ENCODE measurements at regions not wholly inside any gene's neighbourhood (a gene's known extent, or its start where the extent isn't known, plus 50 kb on each side); places are given as distances from the start of the nearest gene placed in this dataset.

DNA sequence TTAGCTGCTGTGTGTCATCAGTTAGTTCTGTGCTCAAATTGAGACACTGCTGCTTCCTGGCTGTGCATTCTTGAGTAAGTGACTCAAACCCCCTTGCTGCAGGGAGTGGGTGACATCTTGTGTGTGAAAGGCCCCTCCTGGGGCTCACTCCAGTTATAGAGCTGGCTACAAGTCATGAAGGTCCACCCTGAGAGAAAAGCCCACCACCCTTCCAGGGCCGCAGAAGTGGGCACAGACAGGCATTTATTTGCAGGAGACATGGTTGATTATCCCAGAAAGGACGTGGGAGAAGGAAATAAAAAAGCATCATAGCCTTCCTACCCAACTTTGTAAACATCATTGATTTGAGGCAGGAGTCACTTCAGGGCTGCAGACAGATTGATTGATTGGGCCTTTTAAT lies 550.6 kb downstream of the MATN1 start:
- no peak overlapping the region for H3K4me3 ChIP-seq
- DNase-seq (ENCODE audit: low read depth in 1 of 2, low spot score in 1 of 2): no peak
- no peak overlapping the region for H3K27ac ChIP-seq
- H3K4me1 ChIP-seq: no peaks in the 10 kb centered on the region
- ATAC-seq: no peak
- POLR2A ChIA-PET: no interaction called here
- CTCF ChIA-PET: no interaction called here
- FAIRE-seq: no peak
- 26% methylated on average over 2 of the region's 2 CpGs for WGBS (ENCODE audit: missing lambda C conversion rate)
- no peak overlapping the region for H3K4me2 ChIP-seq
- H3K9me3 ChIP-seq: no peaks in the 10 kb centered on the region
- TF ChIP-seq, protein P1, sequence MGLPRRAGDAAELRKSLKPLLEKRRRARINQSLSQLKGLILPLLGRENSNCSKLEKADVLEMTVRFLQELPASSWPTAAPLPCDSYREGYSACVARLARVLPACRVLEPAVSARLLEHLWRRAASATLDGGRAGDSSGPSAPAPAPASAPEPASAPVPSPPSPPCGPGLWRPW (IDR thresholded peaks at IDR 0.05): no peak
- TF ChIP-seq, protein P2, sequence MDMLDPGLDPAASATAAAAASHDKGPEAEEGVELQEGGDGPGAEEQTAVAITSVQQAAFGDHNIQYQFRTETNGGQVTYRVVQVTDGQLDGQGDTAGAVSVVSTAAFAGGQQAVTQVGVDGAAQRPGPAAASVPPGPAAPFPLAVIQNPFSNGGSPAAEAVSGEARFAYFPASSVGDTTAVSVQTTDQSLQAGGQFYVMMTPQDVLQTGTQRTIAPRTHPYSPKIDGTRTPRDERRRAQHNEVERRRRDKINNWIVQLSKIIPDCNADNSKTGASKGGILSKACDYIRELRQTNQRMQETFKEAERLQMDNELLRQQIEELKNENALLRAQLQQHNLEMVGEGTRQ (IDR thresholded peaks at IDR 0.05): no peak
- no peak for TF ChIP-seq MAFK (IDR thresholded peaks at IDR 0.05; ENCODE audit: partially characterized antibody)
- TF ChIP-seq KDM1A (IDR thresholded peaks at IDR 0.05; ENCODE audit: low read depth): no peak
- TF ChIP-seq, protein P3, sequence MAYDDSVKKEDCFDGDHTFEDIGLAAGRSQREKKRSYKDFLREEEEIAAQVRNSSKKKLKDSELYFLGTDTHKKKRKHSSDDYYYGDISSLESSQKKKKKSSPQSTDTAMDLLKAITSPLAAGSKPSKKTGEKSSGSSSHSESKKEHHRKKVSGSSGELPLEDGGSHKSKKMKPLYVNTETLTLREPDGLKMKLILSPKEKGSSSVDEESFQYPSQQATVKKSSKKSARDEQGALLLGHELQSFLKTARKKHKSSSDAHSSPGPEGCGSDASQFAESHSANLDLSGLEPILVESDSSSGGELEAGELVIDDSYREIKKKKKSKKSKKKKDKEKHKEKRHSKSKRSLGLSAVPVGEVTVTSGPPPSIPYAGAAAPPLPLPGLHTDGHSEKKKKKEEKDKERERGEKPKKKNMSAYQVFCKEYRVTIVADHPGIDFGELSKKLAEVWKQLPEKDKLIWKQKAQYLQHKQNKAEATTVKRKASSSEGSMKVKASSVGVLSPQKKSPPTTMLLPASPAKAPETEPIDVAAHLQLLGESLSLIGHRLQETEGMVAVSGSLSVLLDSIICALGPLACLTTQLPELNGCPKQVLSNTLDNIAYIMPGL (CRISPR knock-in tag; IDR thresholded peaks at IDR 0.05; ENCODE audit: borderline replicate concordance): no peak
- TF ChIP-seq EHMT2 (IDR thresholded peaks at IDR 0.05; ENCODE audit: low read depth): no peak

DNA sequence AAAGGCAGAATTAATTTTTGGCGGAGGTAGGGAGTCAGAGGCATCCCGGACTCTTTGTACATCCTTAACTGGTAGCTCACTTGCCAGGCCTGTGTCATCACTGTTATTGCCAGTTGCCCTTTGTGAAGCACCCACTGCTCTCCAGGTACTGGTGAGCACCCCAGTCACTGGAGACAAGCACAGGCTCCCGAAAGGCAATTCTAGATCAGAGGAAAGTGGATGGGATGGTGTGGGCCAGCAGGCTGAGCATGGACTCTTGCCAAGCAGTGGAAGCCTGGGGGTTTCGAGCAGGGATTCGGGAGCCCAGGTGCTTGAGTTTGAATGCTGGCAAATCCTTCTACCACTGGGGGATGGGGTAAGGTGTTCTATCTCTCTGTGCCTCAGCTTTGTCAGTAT lies 551.1 kb downstream of the MATN1 start:
- Histone ChIP-seq H3K9me3 (no peaks in the 10 kb centered on the region), H3K4me2 (no peak overlapping the region), H3K4me1 (no peaks in the 10 kb centered on the region), H3K4me3 (no peak overlapping the region), H3K27ac (no peak overlapping the region)
- ChIA-PET POLR2A (no interaction called here), CTCF (no interaction called here)
- WGBS (ENCODE audit: missing lambda C conversion rate): 30% methylated on average over 2 of the region's 5 CpGs
- FAIRE-seq (no peak), DNase-seq (ENCODE audit: low read depth in 1 of 2, low spot score in 1 of 2) (no peak), ATAC-seq (no peak)
- TF ChIP-seq EHMT2 (IDR thresholded peaks at IDR 0.05; ENCODE audit: low read depth) (no peak), RCOR1 (IDR thresholded peaks at IDR 0.05; ENCODE audit: low read depth, low read length) (no peak), EHF (CRISPR knock-in tag; IDR thresholded peaks at IDR 0.05) (no peak), FOSB (CRISPR knock-in tag; IDR thresholded peaks at IDR 0.05) (no peak), GATA3 (IDR thresholded peaks at IDR 0.05; ENCODE audit: borderline replicate concordance) (no peak), MYC (IDR thresholded peaks at IDR 0.05; ENCODE audit: borderline replicate concordance, low read length) (no peak), ESRRA (IDR thresholded peaks at IDR 0.05; ENCODE audit: borderline replicate concordance, low read length) (no peak), MAFK (IDR thresholded peaks at IDR 0.05; ENCODE audit: partially characterized antibody) (no peak), SMC3 (IDR thresholded peaks at IDR 0.05) (no peak), RFX5 (IDR thresholded peaks at IDR 0.05) (no peak), CBX8 (IDR thresholded peaks at IDR 0.05) (no peak), TP53 (CRISPR knock-in tag; IDR thresholded peaks at IDR 0.05) (no peak), RAD21 (conservative IDR thresholded peaks at IDR 0.05 in 1 of 2, IDR thresholded peaks at IDR 0.05 in 1 of 2) (no peak)
- TF ChIP-seq, protein P2 (IDR thresholded peaks at IDR 0.05): no peak
- TF ChIP-seq, protein P4, sequence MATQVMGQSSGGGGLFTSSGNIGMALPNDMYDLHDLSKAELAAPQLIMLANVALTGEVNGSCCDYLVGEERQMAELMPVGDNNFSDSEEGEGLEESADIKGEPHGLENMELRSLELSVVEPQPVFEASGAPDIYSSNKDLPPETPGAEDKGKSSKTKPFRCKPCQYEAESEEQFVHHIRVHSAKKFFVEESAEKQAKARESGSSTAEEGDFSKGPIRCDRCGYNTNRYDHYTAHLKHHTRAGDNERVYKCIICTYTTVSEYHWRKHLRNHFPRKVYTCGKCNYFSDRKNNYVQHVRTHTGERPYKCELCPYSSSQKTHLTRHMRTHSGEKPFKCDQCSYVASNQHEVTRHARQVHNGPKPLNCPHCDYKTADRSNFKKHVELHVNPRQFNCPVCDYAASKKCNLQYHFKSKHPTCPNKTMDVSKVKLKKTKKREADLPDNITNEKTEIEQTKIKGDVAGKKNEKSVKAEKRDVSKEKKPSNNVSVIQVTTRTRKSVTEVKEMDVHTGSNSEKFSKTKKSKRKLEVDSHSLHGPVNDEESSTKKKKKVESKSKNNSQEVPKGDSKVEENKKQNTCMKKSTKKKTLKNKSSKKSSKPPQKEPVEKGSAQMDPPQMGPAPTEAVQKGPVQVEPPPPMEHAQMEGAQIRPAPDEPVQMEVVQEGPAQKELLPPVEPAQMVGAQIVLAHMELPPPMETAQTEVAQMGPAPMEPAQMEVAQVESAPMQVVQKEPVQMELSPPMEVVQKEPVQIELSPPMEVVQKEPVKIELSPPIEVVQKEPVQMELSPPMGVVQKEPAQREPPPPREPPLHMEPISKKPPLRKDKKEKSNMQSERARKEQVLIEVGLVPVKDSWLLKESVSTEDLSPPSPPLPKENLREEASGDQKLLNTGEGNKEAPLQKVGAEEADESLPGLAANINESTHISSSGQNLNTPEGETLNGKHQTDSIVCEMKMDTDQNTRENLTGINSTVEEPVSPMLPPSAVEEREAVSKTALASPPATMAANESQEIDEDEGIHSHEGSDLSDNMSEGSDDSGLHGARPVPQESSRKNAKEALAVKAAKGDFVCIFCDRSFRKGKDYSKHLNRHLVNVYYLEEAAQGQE (IDR thresholded peaks at IDR 0.05): no peak
- TF ChIP-seq, protein P5, sequence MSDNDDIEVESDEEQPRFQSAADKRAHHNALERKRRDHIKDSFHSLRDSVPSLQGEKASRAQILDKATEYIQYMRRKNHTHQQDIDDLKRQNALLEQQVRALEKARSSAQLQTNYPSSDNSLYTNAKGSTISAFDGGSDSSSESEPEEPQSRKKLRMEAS (IDR thresholded peaks at IDR 0.05): no peak
